Kidney tubule cell (primary cell): ENCODE measurements at regions not wholly inside any gene's neighbourhood (a gene's known extent, or its start where the extent isn't known, plus 50 kb on each side); places are given as distances from the start of the nearest gene placed in this dataset.

Experiments used
- DNase-seq: peaks from one replicate; pipeline ENCODE4 v3.0.0-alpha.2; 2018; ENCODE audit warnings: low spot score

- DNase-seq = no peak
These were observed 91.4 kb upstream of the KLF6 start for GRCh38 chr10:3876350-3876962.

GRCh38 chr10:3875842-3876235 is 90.8 kb upstream of the KLF6 start:
- no peak for DNase-seq

- no peak for DNase-seq
These were observed 90.2 kb upstream of the KLF6 start for GRCh38 chr10:3874990-3875841.

GRCh38 chr10:3874610-3874989 is 89.6 kb upstream of the KLF6 start:
- DNase-seq = peak; percentile 62

GRCh38 chr10:3873728-3874461 is 88.9 kb upstream of the KLF6 start:
- peak; percentile 82 for DNase-seq

GRCh38 chr10:3872712-3873329 is 87.8 kb upstream of the KLF6 start:
- DNase-seq = no peak

- no peak for DNase-seq
These were observed 86.5 kb upstream of the KLF6 start for GRCh38 chr10:3871424-3871996.

- peak; percentile 38 for DNase-seq
These were observed 84.0 kb upstream of the KLF6 start for GRCh38 chr10:3869036-3869435.

GRCh38 chr10:3868271-3868664 is 83.3 kb upstream of the KLF6 start:
- DNase-seq = no peak

- no peak for DNase-seq
These were observed 82.7 kb upstream of the KLF6 start for GRCh38 chr10:3867454-3868270.

GRCh38 chr10:3866332-3866731 is 81.3 kb upstream of the KLF6 start:
- peak; percentile 39 for DNase-seq

- peak; percentile 84 for DNase-seq
These were observed 80.6 kb upstream of the KLF6 start for GRCh38 chr10:3865565-3865964.

GRCh38 chr10:3861795-3862194 is 76.8 kb upstream of the KLF6 start:
- DNase-seq = peak; percentile 79

- DNase-seq = no peak
These were observed 73.2 kb upstream of the KLF6 start for GRCh38 chr10:3858051-3858845.

GRCh38 chr10:3857318-3857717 is 72.3 kb upstream of the KLF6 start:
- DNase-seq = no peak

GRCh38 chr10:3856593-3856992 is 71.6 kb upstream of the KLF6 start:
- DNase-seq = no peak

- peak; percentile 83 for DNase-seq
These were observed 68.7 kb upstream of the KLF6 start for GRCh38 chr10:3853547-3854303.

GRCh38 chr10:3853016-3853415 is 68.0 kb upstream of the KLF6 start:
- peak; percentile 30 for DNase-seq

GRCh38 chr10:3852147-3852904 is 67.3 kb upstream of the KLF6 start:
- DNase-seq = peak; percentile 100
